Trophoblast cell (in vitro differentiated cells and primary cell): ENCODE measurements at regions not wholly inside any gene's neighbourhood (a gene's known extent, or its start where the extent isn't known, plus 50 kb on each side); places are given as distances from the start of the nearest gene placed in this dataset.

Source experiments
- DNase-seq, 2 donors: peaks; one replicate each; pipeline ENCODE4 v3.0.0-alpha.2; 2016
- H2AFZ ChIP-seq: 2 replicates; pipeline ENCODE4 v1.6.1; 2013; ENCODE audit warnings: low read length, moderate library complexity, mild to moderate bottlenecking; ENCODE audit not compliant: insufficient read depth, poor library complexity
- H2AK5ac ChIP-seq: 2 replicates; pipeline ENCODE4 v1.6.1; 2013; ENCODE audit warnings: mild to moderate bottlenecking, low read length
- H2BK120ac ChIP-seq: 2 replicates; pipeline ENCODE4 v1.6.1; 2013; ENCODE audit warnings: low read length, mild to moderate bottlenecking, moderate library complexity; ENCODE audit not compliant: insufficient read depth, poor library complexity
- H2BK12ac ChIP-seq: 2 replicates; pipeline ENCODE4 v1.6.1; 2013; ENCODE audit warnings: mild to moderate bottlenecking, low read length, moderate library complexity
- H2BK5ac ChIP-seq: 2 replicates; pipeline ENCODE4 v1.6.1; 2013; ENCODE audit warnings: low read length, low read depth, moderate library complexity, mild to moderate bottlenecking; ENCODE audit not compliant: poor library complexity
- H3K14ac ChIP-seq: 2 replicates; pipeline ENCODE4 v1.6.1; 2013; ENCODE audit warnings: mild to moderate bottlenecking, low read length
- H3K18ac ChIP-seq: 2 replicates; pipeline ENCODE4 v1.6.1; 2013; ENCODE audit warnings: mild to moderate bottlenecking, low read length
- H3K23ac ChIP-seq: 2 replicates; pipeline ENCODE4 v1.6.1; 2013; ENCODE audit warnings: low read length
- H3K27ac ChIP-seq: 2 replicates; pipeline ENCODE4 v1.5.1; 2013; ENCODE audit warnings: low read depth, mild to moderate bottlenecking, inconsistent platforms, low read length, moderate library complexity
- H3K27me3 ChIP-seq: 2 replicates; pipeline ENCODE4 v1.6.1; 2013; ENCODE audit warnings: inconsistent platforms, mild to moderate bottlenecking, low read length, moderate library complexity; ENCODE audit not compliant: insufficient read depth
- H3K36me3 ChIP-seq, 2 experiments: 1 replicate in 1 of 2; 2 replicates in 1 of 2; pipeline ENCODE4 v1.6.1; 2013; ENCODE audit warnings: low read length in 2 of 2, mild to moderate bottlenecking in 2 of 2, moderate library complexity in 1 of 2; ENCODE audit not compliant: insufficient read depth in 2 of 2, control insufficient read depth in 1 of 2
- H3K4ac ChIP-seq: 2 replicates; pipeline ENCODE4 v1.6.1; 2013; ENCODE audit warnings: low read depth, mild to moderate bottlenecking, low read length, moderate library complexity
- H3K4me1 ChIP-seq, 2 experiments: 1 replicate in 1 of 2; 2 replicates in 1 of 2; pipeline ENCODE4 v1.6.1; 2013; ENCODE audit warnings: low read length in 2 of 2, mild to moderate bottlenecking in 2 of 2, moderate library complexity in 1 of 2; ENCODE audit not compliant: insufficient read depth in 2 of 2, control insufficient read depth in 1 of 2
- H3K4me2 ChIP-seq: 2 replicates; pipeline ENCODE4 v1.6.1; 2013; ENCODE audit warnings: inconsistent platforms, mild to moderate bottlenecking, low read length, moderate library complexity
- H3K4me3 ChIP-seq: 2 replicates; pipeline ENCODE4 v1.5.1; 2013; ENCODE audit warnings: mild to moderate bottlenecking, low read depth, low read length, inconsistent platforms
- H3K79me1 ChIP-seq: one replicate; pipeline ENCODE4 v1.6.1; 2013; ENCODE audit warnings: low read length
- H3K79me2 ChIP-seq: 2 replicates; pipeline ENCODE4 v1.6.1; 2013; ENCODE audit warnings: low read length, mild to moderate bottlenecking; ENCODE audit not compliant: control insufficient read depth, insufficient read depth, poor library complexity
- H3K9ac ChIP-seq: 2 replicates; pipeline ENCODE4 v1.6.1; 2013; ENCODE audit warnings: mild to moderate bottlenecking, low read length
- H3K9me3 ChIP-seq: 2 replicates; pipeline ENCODE4 v1.6.1; 2013; ENCODE audit warnings: low read depth, mild to moderate bottlenecking, control low read depth, inconsistent platforms, low read length; ENCODE audit not compliant: insufficient read depth
- H4K12ac ChIP-seq: 2 replicates; pipeline ENCODE4 v1.6.1; 2013; ENCODE audit warnings: low read depth, mild to moderate bottlenecking, low read length, moderate library complexity
- H4K8ac ChIP-seq: 2 replicates; pipeline ENCODE4 v1.6.1; 2013; ENCODE audit warnings: low read depth, mild to moderate bottlenecking, low read length, moderate library complexity
- H4K91ac ChIP-seq: one replicate; pipeline ENCODE4 v1.6.1; 2013; ENCODE audit warnings: low read depth, mild to moderate bottlenecking, low read length, moderate library complexity
- WGBS: extraction: QIAGEN DNeasy Blood & Tissue Kit; methylation state at CpG from one replicate; pipeline ENCODE4 v1.1.7; 2013; ENCODE audit warnings: missing lambda C conversion rate; ENCODE audit not compliant: insufficient read length, insufficient coverage; ENCODE audit errors: extremely low coverage; 5-methylcytosine and 5-hydroxymethylcytosine counted together

DNA sequence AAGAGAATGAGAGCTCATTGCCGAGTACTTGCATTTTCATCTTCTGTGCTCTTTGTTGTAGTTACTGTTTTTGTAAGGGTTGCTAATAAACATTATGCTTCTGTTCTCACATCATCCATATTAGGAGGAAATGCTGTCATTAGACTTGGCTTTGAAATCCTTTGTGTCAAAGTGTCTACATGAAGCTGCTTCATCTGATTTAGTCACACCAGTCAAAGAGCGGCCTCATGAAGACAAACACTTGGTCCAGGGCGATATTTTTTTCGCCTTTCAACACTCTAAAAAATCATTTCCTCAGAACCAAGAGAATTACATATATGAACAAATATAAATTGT, 105.0 kb downstream of the SPRY2 start:
- H3K9ac ChIP-seq, result no peak overlapping the region
- peaks cover under 1 to 1% of the 10 kb centered on the region in 2 experiments for H3K4me1 ChIP-seq
- WGBS, result no CpG with 5 or more reads among the region's 4 CpGs
- no peak overlapping the region for H4K12ac ChIP-seq
- no peak overlapping the region for H3K14ac ChIP-seq
- H3K27me3 ChIP-seq, result no peaks in the 10 kb centered on the region
- H2AK5ac ChIP-seq, result no peak overlapping the region
- H2AFZ ChIP-seq, result no peak overlapping the region
- no peaks in the 10 kb centered on the region for H3K79me2 ChIP-seq
- H2BK120ac ChIP-seq, result no peak overlapping the region
- DNase-seq, result no peak
- H3K18ac ChIP-seq, result no peak overlapping the region
- no peak overlapping the region for H2BK5ac ChIP-seq
- no peak overlapping the region for H3K23ac ChIP-seq
- H3K79me1 ChIP-seq, result peaks cover 9% of the 10 kb centered on the region
- H2BK12ac ChIP-seq, result no peak overlapping the region
- no peak overlapping the region for H3K27ac ChIP-seq
- H3K36me3 ChIP-seq, result no peaks in the 10 kb centered on the region
- no peak overlapping the region for H3K4me2 ChIP-seq
- H3K9me3 ChIP-seq, result no peaks in the 10 kb centered on the region
- H3K4ac ChIP-seq, result no peak overlapping the region
- H4K91ac ChIP-seq, result no peak overlapping the region
- no peak overlapping the region for H4K8ac ChIP-seq
- no peak overlapping the region for H3K4me3 ChIP-seq

- Histone ChIP-seq H4K12ac (no peak overlapping the region), H3K9me3 (no peaks in the 10 kb centered on the region), H2BK120ac (no peak overlapping the region), H3K36me3 (no peaks in the 10 kb centered on the region), H3K4me1 (peaks cover 0 to 1% of the 10 kb centered on the region in 2 experiments), H3K9ac (no peak overlapping the region), H2AK5ac (no peak overlapping the region), H3K18ac (no peak overlapping the region), H3K4me2 (no peak overlapping the region), H3K79me1 (peaks cover 9% of the 10 kb centered on the region), H3K27me3 (no peaks in the 10 kb centered on the region), H2BK5ac (no peak overlapping the region), H3K27ac (no peak overlapping the region), H3K14ac (no peak overlapping the region), H4K8ac (no peak overlapping the region), H3K4ac (no peak overlapping the region), H3K4me3 (no peak overlapping the region), H2AFZ (no peak overlapping the region), H4K91ac (no peak overlapping the region), H3K79me2 (no peaks in the 10 kb centered on the region), H2BK12ac (no peak overlapping the region), H3K23ac (no peak overlapping the region)
- DNase-seq, result peak; percentile 7 to 40
- WGBS, result no CpG with 5 or more reads among the region's 10 CpGs
These were observed 105.6 kb downstream of the SPRY2 start for GRCh38 chr13:80235166-80235966.

GRCh38 chr13:80227645-80228044, 113.3 kb downstream of the SPRY2 start:
- Histone ChIP-seq H3K18ac (no peak overlapping the region), H3K4ac (no peak overlapping the region), H3K36me3 (no peaks in the 10 kb centered on the region), H3K4me3 (no peak overlapping the region), H3K27me3 (no peaks in the 10 kb centered on the region), H4K91ac (no peak overlapping the region), H3K4me1 (peaks cover 0 to 2% of the 10 kb centered on the region in 2 experiments), H4K8ac (no peak overlapping the region), H3K79me1 (no peaks in the 10 kb centered on the region), H3K14ac (no peak overlapping the region), H3K9me3 (no peaks in the 10 kb centered on the region), H2BK5ac (no peak overlapping the region), H3K27ac (no peak overlapping the region), H3K79me2 (no peaks in the 10 kb centered on the region), H2AK5ac (no peak overlapping the region), H4K12ac (no peak overlapping the region), H3K23ac (no peak overlapping the region), H2AFZ (no peak overlapping the region), H2BK12ac (no peak overlapping the region), H3K4me2 (no peak overlapping the region), H3K9ac (no peak overlapping the region), H2BK120ac (no peak overlapping the region)
- WGBS, result no CpG with 5 or more reads among the region's 2 CpGs
- DNase-seq, result no peak

GRCh38 chr13:80226645-80227044, 114.3 kb downstream of the SPRY2 start:
- Histone ChIP-seq H4K8ac (no peak overlapping the region), H3K9me3 (no peaks in the 10 kb centered on the region), H3K14ac (no peak overlapping the region), H3K27ac (no peak overlapping the region), H3K18ac (no peak overlapping the region), H3K4me2 (no peak overlapping the region), H3K4ac (no peak overlapping the region), H3K79me1 (no peaks in the 10 kb centered on the region), H3K79me2 (no peaks in the 10 kb centered on the region), H3K4me3 (no peak overlapping the region), H3K23ac (no peak overlapping the region), H3K36me3 (no peaks in the 10 kb centered on the region), H2BK5ac (no peak overlapping the region), H3K27me3 (no peaks in the 10 kb centered on the region), H3K4me1 (peaks cover 0 to 2% of the 10 kb centered on the region in 2 experiments), H2BK12ac (no peak overlapping the region), H4K91ac (no peak overlapping the region), H2BK120ac (no peak overlapping the region), H2AFZ (no peak overlapping the region), H3K9ac (no peak overlapping the region), H2AK5ac (no peak overlapping the region), H4K12ac (no peak overlapping the region)
- DNase-seq, result no peak
- no CpG with 5 or more reads among the region's 2 CpGs for WGBS
